B cell (primary cell): ENCODE measurements at regions not wholly inside any gene's neighbourhood (a gene's known extent, or its start where the extent isn't known, plus 50 kb on each side); places are given as distances from the start of the nearest gene placed in this dataset.

ENCODE experiments used
- ATAC-seq: fragments of 200-7000 bp; cut with Tn5 transposase; one replicate; pipeline ENCODE4 v1.10.0; 2021; ENCODE audit warnings: low read depth, mild to moderate bottlenecking, moderate number of reproducible peaks, moderate library complexity
- CTCF ChIA-PET: fragments of 350-600 bp; sonication (Branson Sonifier 250); formaldehyde crosslinking; loops from one replicate; lab custom pipeline; 2021; ENCODE audit warnings: antibody characterized with exemption, inconsistent platforms; lab: Charles Lee
- POLR2A ChIA-PET: fragments of 350-600 bp; sonication (Branson Sonifier 250); formaldehyde crosslinking; loops from one replicate; lab custom pipeline; 2021; ENCODE audit warnings: antibody characterized with exemption; lab: Charles Lee
- DNase-seq: peaks from one replicate; pipeline ENCODE4 v3.0.0; 2013
- H2AFZ ChIP-seq: 2 replicates; pipeline ENCODE4 v1.6.1; 2012; ENCODE audit warnings: mild to moderate bottlenecking, low read depth, low read length; ENCODE audit not compliant: insufficient read depth, poor library complexity, severe bottlenecking
- H3K27ac ChIP-seq, 2 donors: 1 replicate in 1 of 2; 2 replicates in 1 of 2; pipeline ENCODE4 v1.5.1; 2012 to 2013; ENCODE audit warnings: low read length in 2 of 2, mild to moderate bottlenecking in 2 of 2, moderate library complexity in 1 of 2
- H3K27me3 ChIP-seq, 4 experiments: fragments of 200-600 bp in 1 of 4; sonication (generic) in 1 of 4; replicated peaks in 1 of 4; 1 replicate in 2 of 4; 2 replicates in 2 of 4; pipeline versions ENCODE4 v1.6.1 to v1.7.0; 2013 to 2016; ENCODE audit warnings: low read length in 3 of 4, mild to moderate bottlenecking in 2 of 4, mixed read lengths in 1 of 4, moderate library complexity in 1 of 4; ENCODE audit not compliant: insufficient read depth in 4 of 4, control insufficient read depth in 3 of 4; ENCODE audit errors: control extremely low read depth in 1 of 4
- H3K36me3 ChIP-seq, 2 experiments: replicated peaks in 1 of 2; 1 replicate in 1 of 2; 2 replicates in 1 of 2; pipeline versions ENCODE4 v1.6.1 to v1.7.1; 2013; ENCODE audit warnings: low read length in 1 of 2; ENCODE audit not compliant: insufficient read depth in 2 of 2, control insufficient read depth in 1 of 2; ENCODE audit errors: control extremely low read depth in 1 of 2, extremely low read depth in 1 of 2
- H3K4me1 ChIP-seq, 2 donors: fragments of 200-600 bp in 1 of 2; sonication (generic) in 1 of 2; 1 replicate in 1 of 2; 2 replicates in 1 of 2; pipeline versions ENCODE4 v1.5.1 to v1.6.1; 2013 to 2017; ENCODE audit warnings: low read length in 2 of 2; ENCODE audit not compliant: control insufficient read depth in 2 of 2, insufficient read depth in 2 of 2
- H3K4me2 ChIP-seq: replicated peaks from 2 replicates; pipeline ENCODE3; 2012; ENCODE audit warnings: mild to moderate bottlenecking, low read depth, low read length; ENCODE audit not compliant: poor library complexity, severe bottlenecking
- H3K4me3 ChIP-seq, 5 experiments: fragments of 200-600 bp in 1 of 5; sonication (generic) in 1 of 5; 1 replicate in 3 of 5; 2 replicates in 2 of 5; pipeline versions ENCODE4 v1.5.1 to v1.7.0; 2011 to 2016; ENCODE audit warnings: low read length in 4 of 5, mild to moderate bottlenecking in 4 of 5, low read depth in 2 of 5, control low read depth in 1 of 5, moderate library complexity in 1 of 5; ENCODE audit not compliant: insufficient read depth in 1 of 5; ENCODE audit errors: control extremely low read depth in 1 of 5, extremely low read depth in 1 of 5
- H3K79me2 ChIP-seq: fragments of 200-600 bp; sonication (generic); one replicate; pipeline ENCODE4 v1.6.0; 2016; ENCODE audit warnings: low read length; ENCODE audit not compliant: control insufficient read depth, insufficient read depth
- H3K9ac ChIP-seq: fragments of 200-600 bp; sonication (generic); 2 replicates; pipeline ENCODE4 v1.6.1; 2017; ENCODE audit warnings: mild to moderate bottlenecking, low read length, moderate library complexity
- H3K9me3 ChIP-seq, 3 donors: one replicate each; pipeline versions ENCODE4 v1.6.1 to v1.7.1; 2013; ENCODE audit warnings: low read length in 2 of 3; ENCODE audit not compliant: control insufficient read depth in 2 of 3, insufficient read depth in 1 of 3; ENCODE audit errors: control extremely low read depth in 1 of 3
- H4K20me1 ChIP-seq: 2 replicates; pipeline ENCODE4 v1.6.0; 2012; ENCODE audit warnings: mild to moderate bottlenecking, low read length; ENCODE audit not compliant: insufficient read depth, control insufficient read depth, poor library complexity, severe bottlenecking
- H3K27ac Mint-ChIP-seq: one replicate; pipeline ENCODE4 v1.8.0; 2021; ENCODE audit warnings: mixed read lengths
- H3K27me3 Mint-ChIP-seq: one replicate; pipeline ENCODE4 v1.8.0; 2021; ENCODE audit warnings: mixed read lengths
- H3K4me1 Mint-ChIP-seq: one replicate; pipeline ENCODE4 v1.8.0; 2021; ENCODE audit warnings: mixed read lengths
- H3K4me3 Mint-ChIP-seq: one replicate; pipeline ENCODE4 v1.8.0; 2021; ENCODE audit warnings: mixed read lengths
- H3K9me3 Mint-ChIP-seq: one replicate; pipeline ENCODE4 v1.8.0; 2022; ENCODE audit warnings: mixed read lengths; ENCODE audit not compliant: insufficient read depth
- CTCF ChIP-seq: fragments of 200-600 bp; IDR thresholded peaks from one replicate; pipeline ENCODE4 v1.8.0; 2022; ENCODE audit warnings: antibody characterized with exemption, mild to moderate bottlenecking
- EZH2 ChIP-seq: IDR thresholded peaks from 2 replicates; pipeline ENCODE4 v1.6.1; 2012; ENCODE audit warnings: borderline replicate concordance, low read depth, mild to moderate bottlenecking, moderate library complexity, low read length; ENCODE audit not compliant: insufficient read depth, poor library complexity, severe bottlenecking
- WGBS: methylation state at CpG from one replicate; pipeline ENCODE4 v1.1.5; 2013; ENCODE audit warnings: missing lambda C conversion rate; ENCODE audit not compliant: insufficient coverage; 5-methylcytosine and 5-hydroxymethylcytosine counted together
- intact Hi-C: fragments of 100-400 bp; cut with micrococcal nuclease; formaldehyde crosslinking; loops from one replicate; pipeline ENCODE4 v1.10.0; 2022

GRCh38 chr3:31025541-31025940 lies 131.1 kb upstream of the GADL1 start:
- WGBS = 100% methylated on average over 1 of the region's 2 CpGs

GRCh38 chr3:31027191-31027761 lies 132.8 kb upstream of the GADL1 start:
- TF ChIP-seq CTCF (no peak), EZH2 (no peak)
- Mint-ChIP-seq H3K4me3 (no peak overlapping the region), H3K4me1 (no peaks in the 10 kb centered on the region), H3K27ac (no peak overlapping the region), H3K9me3 (peaks cover 2% of the 10 kb centered on the region), H3K27me3 (no peaks in the 10 kb centered on the region)
- Histone ChIP-seq H3K4me3 (no peak overlapping the region), H2AFZ (no peak overlapping the region), H3K4me1 (no peaks in the 10 kb centered on the region), H4K20me1 (no peaks in the 10 kb centered on the region), H3K27ac (no peak overlapping the region), H3K27me3 (peaks cover 0 to 3% (median 0%) of the 10 kb centered on the region in 4 experiments), H3K79me2 (no peaks in the 10 kb centered on the region), H3K9ac (no peak overlapping the region), H3K36me3 (no peaks in the 10 kb centered on the region), H3K9me3 (peaks cover 0 to 7% (median 2%) of the 10 kb centered on the region in 3 donors), H3K4me2 (no peak overlapping the region)
- DNase-seq = no peak
- intact Hi-C loops = no loop called here
- no CpG with 5 or more reads among the region's 1 CpG for WGBS
- no peak for ATAC-seq
- CTCF ChIA-PET = no interaction called here
- POLR2A ChIA-PET = no interaction called here

More at GRCh38 chr3:31025541-31025940, 131.1 kb upstream of the GADL1 start:
- no peak overlapping the region for H2AFZ ChIP-seq
- Mint-ChIP-seq H3K4me3 (no peak overlapping the region), H3K27me3 (no peaks in the 10 kb centered on the region), H3K4me1 (no peaks in the 10 kb centered on the region), H3K27ac (no peak overlapping the region), H3K9me3 (peaks cover 2% of the 10 kb centered on the region)
- H3K27ac ChIP-seq = no peak overlapping the region
- TF ChIP-seq CTCF (no peak), EZH2 (no peak)
- H3K4me2 ChIP-seq = no peak overlapping the region
- no peaks in the 10 kb centered on the region for H3K4me1 ChIP-seq
- CTCF ChIA-PET = no interaction called here
- H3K36me3 ChIP-seq = no peaks in the 10 kb centered on the region
- peaks cover 0 to 3% (median 0%) of the 10 kb centered on the region in 4 experiments for H3K27me3 ChIP-seq
- ATAC-seq = no peak
- no peaks in the 10 kb centered on the region for H3K79me2 ChIP-seq
- peaks cover 0 to 7% (median 2%) of the 10 kb centered on the region in 3 donors for H3K9me3 ChIP-seq
- no peaks in the 10 kb centered on the region for H4K20me1 ChIP-seq
- POLR2A ChIA-PET = no interaction called here
- no peak overlapping the region for H3K4me3 ChIP-seq
- intact Hi-C loops = no loop called here
- H3K9ac ChIP-seq = no peak overlapping the region
- no peak for DNase-seq
